GM12891 (cell line): ENCODE measurements at regions not wholly inside any gene's neighbourhood (a gene's known extent, or its start where the extent isn't known, plus 50 kb on each side); places are given as distances from the start of the nearest gene placed in this dataset.

Source experiments
- POLR2A ChIP-seq: IDR thresholded peaks from 2 replicates; pipeline ENCODE4 v1.6.1; 2011; ENCODE audit warnings: low read depth, low read length, control low read depth
- POLR2AphosphoS5 ChIP-seq: IDR thresholded peaks from 2 replicates; pipeline ENCODE4 v1.6.1; 2011; ENCODE audit warnings: low read depth, low read length, control low read depth
- SPI1 ChIP-seq: IDR thresholded peaks from 2 replicates; pipeline ENCODE4 v1.6.1; 2011; ENCODE audit warnings: low read depth, low read length, control low read depth
- TAF1 ChIP-seq: IDR thresholded peaks from 2 replicates; pipeline ENCODE4 v1.6.1; 2011; ENCODE audit warnings: low read depth, low read length, control low read depth

- TF ChIP-seq POLR2AphosphoS5 (no peak), SPI1 (no peak), POLR2A (no peak), TAF1 (no peak)
These were observed 107.9 kb upstream of the PARD3B start for GRCh38 chr2:204437408-204437807.
